ENCODE measurements at regions not wholly inside any gene's neighbourhood (a gene's known extent, or its start where the extent isn't known, plus 50 kb on each side); places are given as distances from the start of the nearest gene placed in this dataset.

DNA sequence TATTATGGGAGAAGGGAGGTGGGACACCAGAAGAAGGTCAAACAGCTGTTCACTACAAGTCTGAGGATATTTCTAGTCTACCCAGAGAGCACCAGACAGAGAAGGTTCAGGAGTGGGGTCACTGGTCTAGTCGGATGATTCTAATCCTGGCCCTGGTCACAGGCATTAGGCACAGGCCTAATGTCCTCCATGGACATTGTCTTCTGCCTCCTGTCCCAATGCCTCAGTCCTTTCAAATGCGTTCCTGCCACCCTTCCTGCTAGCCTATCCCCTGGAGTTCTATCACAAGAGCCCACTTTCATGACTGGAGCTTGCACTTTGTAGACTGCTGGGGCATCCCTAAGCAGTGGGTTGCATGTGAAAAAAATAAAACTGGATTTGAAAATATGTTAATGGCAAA lies 83.9 kb upstream of the PFN2 start:
- no peak for TF ChIP-seq SIN3A (IDR thresholded peaks at IDR 0.05; ENCODE audit: borderline replicate concordance, insufficient read depth, low read length)
- TF ChIP-seq, protein P1, sequence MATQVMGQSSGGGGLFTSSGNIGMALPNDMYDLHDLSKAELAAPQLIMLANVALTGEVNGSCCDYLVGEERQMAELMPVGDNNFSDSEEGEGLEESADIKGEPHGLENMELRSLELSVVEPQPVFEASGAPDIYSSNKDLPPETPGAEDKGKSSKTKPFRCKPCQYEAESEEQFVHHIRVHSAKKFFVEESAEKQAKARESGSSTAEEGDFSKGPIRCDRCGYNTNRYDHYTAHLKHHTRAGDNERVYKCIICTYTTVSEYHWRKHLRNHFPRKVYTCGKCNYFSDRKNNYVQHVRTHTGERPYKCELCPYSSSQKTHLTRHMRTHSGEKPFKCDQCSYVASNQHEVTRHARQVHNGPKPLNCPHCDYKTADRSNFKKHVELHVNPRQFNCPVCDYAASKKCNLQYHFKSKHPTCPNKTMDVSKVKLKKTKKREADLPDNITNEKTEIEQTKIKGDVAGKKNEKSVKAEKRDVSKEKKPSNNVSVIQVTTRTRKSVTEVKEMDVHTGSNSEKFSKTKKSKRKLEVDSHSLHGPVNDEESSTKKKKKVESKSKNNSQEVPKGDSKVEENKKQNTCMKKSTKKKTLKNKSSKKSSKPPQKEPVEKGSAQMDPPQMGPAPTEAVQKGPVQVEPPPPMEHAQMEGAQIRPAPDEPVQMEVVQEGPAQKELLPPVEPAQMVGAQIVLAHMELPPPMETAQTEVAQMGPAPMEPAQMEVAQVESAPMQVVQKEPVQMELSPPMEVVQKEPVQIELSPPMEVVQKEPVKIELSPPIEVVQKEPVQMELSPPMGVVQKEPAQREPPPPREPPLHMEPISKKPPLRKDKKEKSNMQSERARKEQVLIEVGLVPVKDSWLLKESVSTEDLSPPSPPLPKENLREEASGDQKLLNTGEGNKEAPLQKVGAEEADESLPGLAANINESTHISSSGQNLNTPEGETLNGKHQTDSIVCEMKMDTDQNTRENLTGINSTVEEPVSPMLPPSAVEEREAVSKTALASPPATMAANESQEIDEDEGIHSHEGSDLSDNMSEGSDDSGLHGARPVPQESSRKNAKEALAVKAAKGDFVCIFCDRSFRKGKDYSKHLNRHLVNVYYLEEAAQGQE (IDR thresholded peaks at IDR 0.05; ENCODE audit: insufficient read depth in 1 of 2, low read depth in 2 of 2, low read length in 2 of 2) = no peak
- no peak for TF ChIP-seq POLR2AphosphoS5 (IDR thresholded peaks at IDR 0.05; ENCODE audit: low read depth, low read length)
- no peak for TF ChIP-seq FOXP2 (optimal IDR thresholded peaks at IDR 0.05; ENCODE audit: borderline replicate concordance, extremely low read depth, extremely low read length, insufficient read depth)
- TF ChIP-seq TAF1 (IDR thresholded peaks at IDR 0.05; ENCODE audit: borderline replicate concordance, insufficient read depth, low read length) = no peak

All from PFSK-1 (cell line).